Stimulated activated CD8-positive, alpha-beta memory T cell treated with anti-CD3 and anti-CD28 coated beads, Interleukin-15, amount 100 ng/mL, for 24 hours (primary cell): ENCODE measurements at regions not wholly inside any gene's neighbourhood (a gene's known extent, or its start where the extent isn't known, plus 50 kb on each side); places are given as distances from the start of the nearest gene placed in this dataset.

Experiments
- DNase-seq: peaks from one replicate; pipeline ENCODE4 v3.0.0-alpha.2; 2020; ENCODE audit warnings: low read depth

GRCh38 chr9:29844251-29844650, 2271.0 kb upstream of the C9orf72 start:
- DNase-seq: no peak

GRCh38 chr9:29850664-29851063, 2277.4 kb upstream of the C9orf72 start:
- no peak for DNase-seq

DNA sequence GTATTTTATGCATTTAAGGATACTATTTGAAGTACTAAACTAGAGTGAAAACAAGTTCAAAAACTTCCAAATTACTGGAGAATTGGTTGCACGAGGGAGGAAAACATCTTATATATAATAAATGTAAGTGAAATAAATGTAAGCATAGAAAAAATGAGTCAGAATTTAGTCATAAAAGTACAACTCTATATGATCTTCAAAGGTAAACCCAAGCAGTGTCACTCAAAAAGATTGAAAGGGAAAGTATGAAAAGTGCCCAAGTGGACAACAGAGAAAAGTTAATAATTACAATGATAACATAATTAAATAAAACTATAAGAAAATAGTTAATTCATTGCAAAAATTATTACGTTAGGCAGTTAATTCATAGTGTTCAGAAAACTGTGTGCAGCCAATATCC, 2288.5 kb upstream of the C9orf72 start:
- no peak for DNase-seq

DNA sequence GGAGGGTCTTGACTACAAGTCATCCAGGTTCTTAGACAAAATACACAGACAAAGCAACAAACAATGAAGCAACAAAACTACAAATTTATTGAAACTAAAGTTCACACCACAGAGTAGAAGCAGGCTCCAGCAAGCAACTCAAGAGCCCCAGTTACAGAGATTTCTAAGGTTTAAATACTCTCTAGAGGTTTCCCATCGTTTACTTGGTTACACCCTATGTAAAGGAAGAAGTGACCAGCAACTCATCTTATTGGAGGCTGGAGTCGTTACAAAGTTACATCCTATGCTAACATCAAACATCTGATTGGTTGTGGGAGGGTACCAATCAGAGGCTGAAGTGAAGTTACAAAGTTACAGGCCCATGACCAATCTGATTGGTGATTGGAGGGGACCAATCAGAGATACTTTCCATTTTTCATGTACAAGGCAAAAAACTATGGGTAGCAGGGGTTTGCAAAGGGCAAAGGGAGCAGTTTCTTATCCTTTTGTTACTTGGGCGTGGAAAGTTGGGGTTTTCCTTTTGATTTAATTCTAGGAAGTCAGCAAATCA, 2292.6 kb upstream of the C9orf72 start:
- DNase-seq: no peak

DNA sequence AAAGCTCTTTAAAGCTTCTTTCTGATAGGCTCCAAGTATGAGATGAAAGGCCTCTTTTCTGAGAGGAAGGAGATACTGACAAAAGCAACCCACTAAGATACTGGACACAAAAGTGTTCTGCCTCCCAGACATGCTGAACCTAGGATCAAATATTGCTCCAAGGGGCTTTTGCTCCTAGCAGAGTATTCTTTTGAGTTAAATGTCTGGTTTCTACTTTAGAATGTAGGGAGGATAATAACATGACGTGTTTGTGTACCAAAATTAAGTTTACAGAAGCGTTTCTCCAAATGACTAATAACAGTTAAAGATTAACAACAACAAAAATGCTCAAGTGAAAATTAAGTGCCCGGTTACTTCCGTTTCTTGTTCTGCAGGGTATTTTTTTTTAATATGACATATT, 2293.3 kb upstream of the C9orf72 start:
- no peak for DNase-seq

GRCh38 chr9:29873579-29873978, 2300.3 kb upstream of the C9orf72 start:
- no peak for DNase-seq

GRCh38 chr9:29875547-29875946, 2302.3 kb upstream of the C9orf72 start:
- DNase-seq: no peak

- no peak for DNase-seq
Measured at GRCh38 chr9:29882767-29883166, 2309.5 kb upstream of the C9orf72 start.

DNA sequence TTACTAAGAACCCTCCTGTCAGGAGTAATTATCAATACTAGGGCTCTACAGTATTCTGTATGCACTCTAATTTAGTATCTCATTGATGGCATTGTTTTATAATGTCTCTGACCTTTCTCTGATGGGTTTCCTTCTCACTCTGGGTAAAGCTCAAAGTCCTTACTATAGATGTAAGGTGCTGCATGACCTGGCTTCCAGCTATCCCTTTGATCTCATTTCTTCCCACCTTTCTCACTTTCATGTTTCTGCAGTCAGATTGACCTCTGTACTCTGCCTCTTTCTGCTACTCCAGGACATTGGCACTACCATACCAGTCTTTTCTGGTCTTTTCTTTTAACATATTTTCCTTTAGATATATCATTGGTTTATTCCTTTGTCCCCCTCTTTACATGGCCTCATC, 2332.8 kb upstream of the C9orf72 start:
- no peak for DNase-seq

GRCh38 chr9:29928072-29928471, 2354.8 kb upstream of the C9orf72 start:
- no peak for DNase-seq

- DNase-seq: no peak
Measured at GRCh38 chr9:29939559-29939958, 2366.3 kb upstream of the C9orf72 start.

GRCh38 chr9:29945012-29945411, 2371.7 kb upstream of the C9orf72 start:
- DNase-seq: no peak

DNA sequence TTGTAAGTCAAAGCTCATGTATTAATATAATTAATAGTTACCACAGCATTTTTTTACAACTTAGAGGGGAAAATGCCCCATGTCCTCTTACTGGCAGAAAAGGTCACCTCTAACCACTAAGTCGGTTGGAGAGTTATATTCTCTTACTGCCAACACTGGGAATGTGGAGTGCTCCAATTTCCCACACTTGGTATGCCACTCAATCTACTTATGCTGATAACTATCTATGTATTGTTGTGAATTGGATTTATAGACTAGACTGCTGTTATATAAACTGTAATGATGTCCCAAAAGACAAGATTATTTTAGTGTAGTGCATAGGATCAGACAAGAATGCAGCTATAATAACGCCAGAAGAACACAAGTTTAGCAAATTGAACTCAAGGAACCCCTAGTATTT, 2385.2 kb upstream of the C9orf72 start:
- DNase-seq: no peak

DNA sequence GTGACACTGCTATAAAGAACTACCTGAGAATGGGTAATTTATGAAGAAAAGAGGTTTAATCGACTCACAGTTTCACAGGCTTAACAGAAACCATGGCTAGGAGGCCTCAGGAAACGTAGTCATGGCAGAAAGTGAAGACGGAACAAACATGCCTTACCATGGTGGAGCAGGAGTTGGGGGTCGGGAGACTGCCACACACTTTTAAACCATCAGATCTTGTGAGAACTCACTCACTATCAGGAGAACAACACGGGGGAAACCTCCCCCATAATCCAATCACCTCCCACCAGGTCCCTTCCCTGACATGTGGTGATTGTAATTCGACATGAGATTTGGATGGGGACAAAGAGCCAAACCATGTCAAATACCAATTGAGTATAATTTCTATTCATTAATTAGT, 2392.6 kb upstream of the C9orf72 start:
- no peak for DNase-seq

GRCh38 chr9:29966247-29966646, 2393.0 kb upstream of the C9orf72 start:
- no peak for DNase-seq

DNA sequence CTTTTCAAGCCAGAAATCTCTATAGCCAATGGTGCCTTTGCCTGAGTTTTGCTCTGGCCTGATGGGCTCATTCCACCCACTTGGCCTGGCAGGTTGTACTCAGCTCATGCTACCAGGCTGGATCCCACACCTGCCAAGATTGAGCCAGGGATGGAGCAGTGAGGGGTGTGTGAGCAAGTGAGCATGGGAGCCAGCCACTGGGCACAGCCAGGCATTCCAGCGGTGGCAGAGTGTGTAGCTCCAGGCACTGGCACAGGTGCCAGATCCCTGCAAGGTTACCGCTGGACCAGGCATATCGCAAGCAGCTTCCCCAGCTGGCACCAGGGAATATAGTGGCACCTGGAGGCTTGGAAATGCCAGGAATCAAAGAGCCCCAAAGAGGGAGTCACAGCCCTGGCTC, 2395.6 kb upstream of the C9orf72 start:
- DNase-seq: no peak

DNA sequence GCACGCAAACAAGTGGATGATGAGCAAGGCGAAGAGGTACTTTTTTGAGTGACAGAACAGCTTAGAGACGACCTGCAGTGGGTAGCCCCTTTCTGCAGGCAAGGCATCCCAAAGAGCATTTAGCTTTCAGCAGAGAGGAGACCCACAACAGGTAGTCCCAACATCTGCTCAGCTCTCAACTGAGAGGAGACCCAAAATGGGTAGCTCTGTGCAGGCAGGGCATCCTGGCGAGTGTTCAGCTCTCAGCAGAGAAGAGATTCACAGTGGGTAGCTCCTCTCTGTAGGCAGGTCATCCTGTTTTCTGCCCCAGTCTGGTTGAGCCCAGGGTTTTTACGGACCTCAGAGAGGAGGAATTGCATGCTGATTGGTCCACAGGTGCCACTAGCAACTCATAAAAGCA, 2396.1 kb upstream of the C9orf72 start:
- DNase-seq: no peak

DNA sequence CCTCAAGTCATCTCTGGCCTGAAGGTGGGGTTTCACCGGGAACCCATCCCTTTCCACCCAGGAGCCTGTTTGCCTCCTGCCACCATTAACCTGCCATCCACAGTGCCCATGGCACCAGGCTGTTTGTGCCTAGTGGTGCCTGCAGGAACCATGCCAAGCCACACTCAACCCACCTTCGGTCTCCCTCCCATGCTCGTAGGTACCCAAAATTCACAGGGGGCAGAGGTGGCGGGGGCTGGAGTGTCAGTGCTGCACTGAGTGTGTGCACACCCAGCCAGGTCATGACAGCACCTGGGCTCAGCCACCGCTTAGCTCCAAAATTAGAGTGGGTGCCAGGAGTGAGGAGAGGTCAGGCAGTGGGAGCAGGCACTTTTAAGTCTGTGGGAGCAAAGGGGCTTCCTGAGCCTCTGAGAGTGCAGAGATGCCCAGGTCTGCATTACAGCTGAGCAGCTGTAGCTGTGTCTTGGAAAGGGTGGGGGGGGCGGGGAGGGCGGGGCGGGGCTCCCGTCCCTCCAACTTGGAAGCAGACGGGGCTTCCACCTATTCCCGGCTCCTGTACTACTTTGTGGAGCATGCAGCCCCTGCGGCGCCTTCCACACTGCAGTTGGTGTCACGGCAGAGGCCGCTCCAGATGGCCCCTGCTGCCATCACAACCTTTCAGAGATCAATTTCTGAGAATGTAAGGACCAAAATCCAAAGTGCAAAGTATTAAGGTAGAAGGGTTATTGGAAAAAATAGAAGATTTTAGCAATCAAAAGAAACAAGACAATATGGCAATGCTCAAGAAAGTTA, 2396.8 kb upstream of the C9orf72 start:
- DNase-seq: no peak

- no peak for DNase-seq
Measured at GRCh38 chr9:29974197-29974596, 2400.9 kb upstream of the C9orf72 start.

DNA sequence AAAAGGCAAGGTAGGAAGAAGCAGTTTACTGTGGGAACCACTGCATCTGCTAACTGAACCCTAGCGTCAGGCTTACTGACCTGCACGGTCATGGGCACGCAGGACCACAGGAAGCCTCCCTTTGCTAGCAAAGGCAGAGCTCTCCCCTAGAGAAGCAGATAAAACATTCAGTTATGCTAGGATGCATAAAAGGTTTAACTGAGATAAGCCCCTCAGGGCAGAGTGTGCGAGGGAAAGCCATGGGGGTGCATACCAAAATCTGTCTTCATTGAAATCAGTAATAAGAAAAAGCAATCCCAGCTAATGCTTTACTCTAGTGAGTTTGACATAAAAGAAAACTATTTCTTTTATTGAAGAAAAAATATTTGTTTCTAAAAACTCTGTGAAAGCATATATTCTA, 2403.7 kb upstream of the C9orf72 start:
- no peak for DNase-seq

- no peak for DNase-seq
Measured at GRCh38 chr9:29981013-29981412, 2403.4 kb upstream of the ACO1 start.

- DNase-seq: no peak
Measured at GRCh38 chr9:29999645-30000044, 2384.8 kb upstream of the ACO1 start.

DNA sequence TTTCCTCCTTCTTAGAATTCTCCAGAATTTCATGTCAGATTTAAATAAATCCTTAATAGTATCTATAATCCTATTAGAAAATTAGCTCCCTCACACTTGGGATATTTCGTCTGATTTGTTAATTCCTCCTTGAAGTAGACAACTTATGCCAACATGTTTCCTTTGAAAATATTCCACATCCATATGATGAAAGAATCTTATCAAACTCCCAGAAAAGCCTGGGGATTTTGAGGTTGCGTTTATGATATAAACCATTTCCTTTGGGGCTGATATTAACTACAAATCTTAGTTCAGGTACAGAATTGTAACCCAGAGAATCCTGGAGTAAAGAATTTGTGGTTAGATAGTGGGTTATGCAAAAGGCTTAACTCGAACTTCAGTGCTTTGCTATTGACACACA, 2373.8 kb upstream of the ACO1 start:
- DNase-seq: no peak

- no peak for DNase-seq
Measured at GRCh38 chr9:30012622-30013021, 2371.8 kb upstream of the ACO1 start.
